ENCODE measurements at regions not wholly inside any gene's neighbourhood (a gene's known extent, or its start where the extent isn't known, plus 50 kb on each side); places are given as distances from the start of the nearest gene placed in this dataset.

- Histone ChIP-seq H3K4me2 (replicated peaks; ENCODE audit: extremely low read depth, low read length, poor library complexity, severe bottlenecking) (no peak overlapping the region), H2AFZ (ENCODE audit: insufficient read depth, low read depth, low read length, poor library complexity, severe bottlenecking) (no peak overlapping the region), H3K9me3 (replicated peaks in 1 of 2; ENCODE audit: control insufficient read depth in 1 of 2, insufficient read depth in 1 of 2, low read length in 2 of 2) (no peaks in the 10 kb centered on the region), H3K36me3 (replicated peaks in 1 of 2; ENCODE audit: control insufficient read depth in 1 of 2, insufficient read depth in 2 of 2, low read length in 2 of 2) (no peaks in the 10 kb centered on the region), H4K20me1 (ENCODE audit: insufficient read depth, low read length) (no peaks in the 10 kb centered on the region), H3K79me2 (ENCODE audit: insufficient read depth, low read length) (no peaks in the 10 kb centered on the region), H3K27ac (ENCODE audit: low read depth in 1 of 2, low read length in 2 of 2) (no peak overlapping the region), H3K4me3 (replicated peaks in 1 of 3; ENCODE audit: low read depth in 2 of 3, low read length in 3 of 3) (no peak overlapping the region), H3K27me3 (ENCODE audit: control insufficient read depth in 2 of 2, insufficient read depth in 2 of 2, low read length in 2 of 2) (no peaks in the 10 kb centered on the region), H3K9ac (ENCODE audit: insufficient read depth, low read length, poor library complexity, severe bottlenecking) (no peak overlapping the region), H3K4me1 (ENCODE audit: control insufficient read depth in 1 of 2, insufficient read depth in 2 of 2, low read length in 2 of 2) (no peaks in the 10 kb centered on the region)
- intact Hi-C loops (cut with micrococcal nuclease) = no loop called here
- H3K27ac Mint-ChIP-seq = no peak overlapping the region
- H3K27me3 Mint-ChIP-seq (ENCODE audit: low read depth in 3 of 3) = peaks cover 0 to 3% (median 0%) of the 10 kb centered on the region in 3 donors
- no peaks in the 10 kb centered on the region for H3K36me3 Mint-ChIP-seq
- no peak overlapping the region for H3K4me3 Mint-ChIP-seq
- H3K4me1 Mint-ChIP-seq = no peaks in the 10 kb centered on the region
- no CpG with 5 or more reads among the region's 3 CpGs for WGBS (ENCODE audit: insufficient coverage)
- no peak for TF ChIP-seq CTCF (IDR thresholded peaks at IDR 0.05)
- no peak for DNase-seq
- no peaks in the 10 kb centered on the region for H3K9me3 Mint-ChIP-seq
Observed at GRCh38 chr4:152038238-152038637, 277.4 kb upstream of the GATB start.

GRCh38 chr4:152037435-152037834, 276.6 kb upstream of the GATB start:
- no peak for DNase-seq
- Histone ChIP-seq H3K4me1 (ENCODE audit: control insufficient read depth in 1 of 2, insufficient read depth in 2 of 2, low read length in 2 of 2) (no peaks in the 10 kb centered on the region), H2AFZ (ENCODE audit: insufficient read depth, low read depth, low read length, poor library complexity, severe bottlenecking) (no peak overlapping the region), H3K9ac (ENCODE audit: insufficient read depth, low read length, poor library complexity, severe bottlenecking) (no peak overlapping the region), H3K9me3 (replicated peaks in 1 of 2; ENCODE audit: control insufficient read depth in 1 of 2, insufficient read depth in 1 of 2, low read length in 2 of 2) (no peaks in the 10 kb centered on the region), H3K27ac (ENCODE audit: low read depth in 1 of 2, low read length in 2 of 2) (no peak overlapping the region), H4K20me1 (ENCODE audit: insufficient read depth, low read length) (no peaks in the 10 kb centered on the region), H3K27me3 (ENCODE audit: control insufficient read depth in 2 of 2, insufficient read depth in 2 of 2, low read length in 2 of 2) (no peaks in the 10 kb centered on the region), H3K36me3 (replicated peaks in 1 of 2; ENCODE audit: control insufficient read depth in 1 of 2, insufficient read depth in 2 of 2, low read length in 2 of 2) (no peaks in the 10 kb centered on the region), H3K4me3 (replicated peaks in 1 of 3; ENCODE audit: low read depth in 2 of 3, low read length in 3 of 3) (no peak overlapping the region), H3K79me2 (ENCODE audit: insufficient read depth, low read length) (no peaks in the 10 kb centered on the region), H3K4me2 (replicated peaks; ENCODE audit: extremely low read depth, low read length, poor library complexity, severe bottlenecking) (no peak overlapping the region)
- H3K9me3 Mint-ChIP-seq = no peaks in the 10 kb centered on the region
- TF ChIP-seq CTCF (IDR thresholded peaks at IDR 0.05) = no peak
- intact Hi-C loops (cut with micrococcal nuclease) = no loop called here
- H3K27ac Mint-ChIP-seq = no peak overlapping the region
- 100% methylated on average over 1 of the region's 1 CpG for WGBS (ENCODE audit: insufficient coverage)
- H3K4me3 Mint-ChIP-seq = no peak overlapping the region
- H3K4me1 Mint-ChIP-seq = no peaks in the 10 kb centered on the region
- H3K36me3 Mint-ChIP-seq = no peaks in the 10 kb centered on the region
- H3K27me3 Mint-ChIP-seq (ENCODE audit: low read depth in 3 of 3) = peaks cover 0 to 1% (median 0%) of the 10 kb centered on the region in 3 donors

Measured in CD14-positive monocyte (primary cell).